Stimulated activated CD4-positive, alpha-beta T cell treated with anti-CD3 and anti-CD28 coated beads, Interleukin-12 subunit alpha, Interleukin-12 subunit beta, amount 100 ng/mL, for 48 hours (primary cell): ENCODE measurements at regions not wholly inside any gene's neighbourhood (a gene's known extent, or its start where the extent isn't known, plus 50 kb on each side); places are given as distances from the start of the nearest gene placed in this dataset.
A peak's percentile ranks its signal among the peaks of the same experiment; 100 is the strongest.

Experiments used
- DNase-seq, 3 donors: peaks; one replicate each; pipeline ENCODE4 v3.0.0-alpha.2; 2020; ENCODE audit warnings: low read depth in 2 of 3, low spot score in 1 of 3

GRCh38 chr4:100130964-100131363, 59.3 kb downstream of the DDIT4L start:
- DNase-seq: no peak

- DNase-seq: no peak
Observed at GRCh38 chr4:100130491-100130890, 59.8 kb downstream of the DDIT4L start.

GRCh38 chr4:100129774-100130173, 60.5 kb downstream of the DDIT4L start:
- DNase-seq: no peak

GRCh38 chr4:100128338-100128737, 61.9 kb downstream of the DDIT4L start:
- DNase-seq: no peak

- no peak for DNase-seq
Observed at GRCh38 chr4:100124715-100125114, 65.6 kb downstream of the DDIT4L start.

- DNase-seq: no peak
Observed at GRCh38 chr4:100118181-100118580, 72.1 kb downstream of the DDIT4L start.

- DNase-seq: no peak
Observed at GRCh38 chr4:100117750-100118149, 72.5 kb downstream of the DDIT4L start.

- no peak for DNase-seq
Observed at GRCh38 chr4:100114909-100115308, 75.4 kb downstream of the DDIT4L start.

GRCh38 chr4:100113732-100114131, 76.5 kb downstream of the DDIT4L start:
- DNase-seq: no peak

- no peak for DNase-seq
Observed at GRCh38 chr4:100113096-100113495, 77.2 kb downstream of the DDIT4L start.

GRCh38 chr4:100109921-100110320, 80.3 kb downstream of the DDIT4L start:
- no peak for DNase-seq

- no peak for DNase-seq
Observed at GRCh38 chr4:100108869-100109268, 81.4 kb downstream of the DDIT4L start.

- no peak for DNase-seq
Observed at GRCh38 chr4:100106982-100107381, 83.3 kb downstream of the DDIT4L start.

GRCh38 chr4:100103671-100104070, 86.6 kb downstream of the DDIT4L start:
- no peak for DNase-seq

GRCh38 chr4:100100985-100101384, 89.3 kb downstream of the DDIT4L start:
- no peak for DNase-seq

GRCh38 chr4:100099746-100100145, 90.5 kb downstream of the DDIT4L start:
- no peak for DNase-seq

- DNase-seq: no peak
Observed at GRCh38 chr4:100098681-100099080, 91.6 kb downstream of the DDIT4L start.

GRCh38 chr4:100098011-100098545, 92.2 kb downstream of the DDIT4L start:
- no peak for DNase-seq

- peak; percentile 51 to 55 (median 51) for DNase-seq
Observed at GRCh38 chr4:100095729-100096595, 94.3 kb downstream of the DDIT4L start.

- DNase-seq: peak; percentile 78 to 87 (median 80)
Observed at GRCh38 chr4:100093091-100093866, 97.0 kb downstream of the DDIT4L start.

GRCh38 chr4:100087743-100088142, 102.5 kb downstream of the DDIT4L start:
- DNase-seq: no peak
